ENCODE measurements at regions not wholly inside any gene's neighbourhood (a gene's known extent, or its start where the extent isn't known, plus 50 kb on each side); places are given as distances from the start of the nearest gene placed in this dataset.

DNA sequence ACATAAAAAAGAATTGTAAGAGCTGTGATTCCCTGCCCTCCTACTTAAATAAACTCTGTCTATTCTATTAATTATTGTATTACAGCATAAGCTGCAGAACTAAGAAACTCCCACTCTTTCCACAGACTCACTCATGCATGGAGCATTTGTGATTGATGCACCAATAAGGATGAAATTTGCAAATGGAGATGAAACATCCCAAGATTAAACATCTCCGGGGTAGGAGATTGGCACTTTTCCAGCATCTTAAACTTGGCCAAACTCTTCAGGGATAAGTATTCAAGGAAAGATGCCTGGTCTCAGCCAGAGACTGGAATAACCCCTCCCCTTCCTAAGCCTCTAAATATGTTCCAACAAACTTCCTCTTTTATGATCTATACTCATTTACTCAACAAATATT is 472.0 kb downstream of the ACTL7B start:
- no peaks in the 10 kb centered on the region for H3K4me1 ChIP-seq (ENCODE audit: insufficient read depth, low read length, severe bottlenecking)

DNA sequence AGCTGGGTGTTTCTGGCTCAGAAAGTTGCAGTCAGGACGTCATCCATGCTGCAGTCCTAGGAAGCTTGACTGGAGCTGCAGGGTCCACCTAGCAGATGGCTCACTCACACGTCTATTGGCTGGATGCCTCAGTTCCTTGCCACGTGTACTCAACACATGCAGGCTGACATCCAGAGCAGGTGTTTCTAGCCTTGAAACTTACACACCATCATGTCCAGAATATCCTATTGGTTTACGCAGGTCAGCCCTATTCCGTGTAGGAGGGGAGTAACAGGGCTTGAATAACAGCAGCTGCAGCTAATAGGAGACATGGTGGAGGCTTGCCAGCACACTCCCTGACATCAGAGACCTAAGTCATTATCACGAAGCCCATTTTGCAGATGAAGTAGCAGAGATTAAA is 473.5 kb downstream of the ACTL7B start:
- H3K27ac ChIP-seq (ENCODE audit: low read depth, low read length, poor library complexity, severe bottlenecking): no peak overlapping the region
- H3K4me1 ChIP-seq (ENCODE audit: insufficient read depth, low read length, severe bottlenecking): no peaks in the 10 kb centered on the region

More for the DNA sequence above, 472.0 kb downstream of the ACTL7B start:
- H3K27me3 ChIP-seq (ENCODE audit: insufficient read depth, low read length): no peaks in the 10 kb centered on the region
- H2AFZ ChIP-seq (ENCODE audit: low read length): no peak overlapping the region
- TF ChIP-seq EZH2 (IDR thresholded peaks at IDR 0.05; ENCODE audit: borderline replicate concordance, low read length): no peak
- TF ChIP-seq, protein P1, sequence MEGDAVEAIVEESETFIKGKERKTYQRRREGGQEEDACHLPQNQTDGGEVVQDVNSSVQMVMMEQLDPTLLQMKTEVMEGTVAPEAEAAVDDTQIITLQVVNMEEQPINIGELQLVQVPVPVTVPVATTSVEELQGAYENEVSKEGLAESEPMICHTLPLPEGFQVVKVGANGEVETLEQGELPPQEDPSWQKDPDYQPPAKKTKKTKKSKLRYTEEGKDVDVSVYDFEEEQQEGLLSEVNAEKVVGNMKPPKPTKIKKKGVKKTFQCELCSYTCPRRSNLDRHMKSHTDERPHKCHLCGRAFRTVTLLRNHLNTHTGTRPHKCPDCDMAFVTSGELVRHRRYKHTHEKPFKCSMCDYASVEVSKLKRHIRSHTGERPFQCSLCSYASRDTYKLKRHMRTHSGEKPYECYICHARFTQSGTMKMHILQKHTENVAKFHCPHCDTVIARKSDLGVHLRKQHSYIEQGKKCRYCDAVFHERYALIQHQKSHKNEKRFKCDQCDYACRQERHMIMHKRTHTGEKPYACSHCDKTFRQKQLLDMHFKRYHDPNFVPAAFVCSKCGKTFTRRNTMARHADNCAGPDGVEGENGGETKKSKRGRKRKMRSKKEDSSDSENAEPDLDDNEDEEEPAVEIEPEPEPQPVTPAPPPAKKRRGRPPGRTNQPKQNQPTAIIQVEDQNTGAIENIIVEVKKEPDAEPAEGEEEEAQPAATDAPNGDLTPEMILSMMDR (IDR thresholded peaks at IDR 0.05; ENCODE audit: low read length): no peak
- H3K9me3 ChIP-seq (ENCODE audit: low read length): no peaks in the 10 kb centered on the region
- no peak overlapping the region for H3K4me2 ChIP-seq (ENCODE audit: low read length)
- no peak overlapping the region for H3K9ac ChIP-seq (ENCODE audit: low read length)
- H3K4me3 ChIP-seq (ENCODE audit: low read depth, low read length, poor library complexity, severe bottlenecking): no peak overlapping the region
- no peaks in the 10 kb centered on the region for H3K9me2 ChIP-seq (ENCODE audit: low read depth, low read length)
- no peaks in the 10 kb centered on the region for H3K79me2 ChIP-seq (ENCODE audit: insufficient read depth, low read length)
- no peak overlapping the region for H3K27ac ChIP-seq (ENCODE audit: low read depth, low read length, poor library complexity, severe bottlenecking)
- no peaks in the 10 kb centered on the region for H3K36me3 ChIP-seq (ENCODE audit: insufficient read depth, low read length)
- H4K20me1 ChIP-seq (ENCODE audit: insufficient read depth, low read length): no peaks in the 10 kb centered on the region
- no peaks in the 10 kb centered on the region for H3F3A ChIP-seq (ENCODE audit: insufficient read depth, low read length)

DNA sequence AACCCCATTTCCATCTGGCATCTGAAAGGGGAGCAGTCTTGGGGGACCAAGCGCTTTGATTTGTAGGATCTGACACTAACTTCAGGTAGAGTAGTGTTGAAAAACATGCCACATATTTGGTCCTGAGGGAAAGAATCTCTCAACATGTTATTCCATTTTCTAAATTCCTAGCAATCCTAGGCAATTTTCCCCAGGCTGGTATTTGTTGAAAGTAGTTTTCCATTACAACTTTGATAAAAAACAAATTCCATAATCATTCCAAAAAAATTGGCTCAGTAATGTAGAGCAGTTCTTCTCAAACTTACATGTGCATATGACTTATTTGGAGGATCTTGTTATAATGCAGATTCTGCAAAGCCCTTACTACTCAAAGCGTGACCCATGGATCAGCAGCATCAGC is 477.9 kb downstream of the ACTL7B start:
- no peaks in the 10 kb centered on the region for H3K79me2 ChIP-seq (ENCODE audit: insufficient read depth, low read length)
- TF ChIP-seq, protein P1 (IDR thresholded peaks at IDR 0.05; ENCODE audit: low read length): no peak
- TF ChIP-seq EZH2 (IDR thresholded peaks at IDR 0.05; ENCODE audit: borderline replicate concordance, low read length): no peak
- no peak overlapping the region for H2AFZ ChIP-seq (ENCODE audit: low read length)
- no peaks in the 10 kb centered on the region for H3K9me3 ChIP-seq (ENCODE audit: low read length)
- H3K36me3 ChIP-seq (ENCODE audit: insufficient read depth, low read length): no peaks in the 10 kb centered on the region
- H3K27ac ChIP-seq (ENCODE audit: low read depth, low read length, poor library complexity, severe bottlenecking): no peak overlapping the region
- H4K20me1 ChIP-seq (ENCODE audit: insufficient read depth, low read length): no peaks in the 10 kb centered on the region
- no peak overlapping the region for H3K9ac ChIP-seq (ENCODE audit: low read length)
- no peaks in the 10 kb centered on the region for H3K4me1 ChIP-seq (ENCODE audit: insufficient read depth, low read length, severe bottlenecking)
- no peak overlapping the region for H3K4me3 ChIP-seq (ENCODE audit: low read depth, low read length, poor library complexity, severe bottlenecking)
- no peaks in the 10 kb centered on the region for H3F3A ChIP-seq (ENCODE audit: insufficient read depth, low read length)
- H3K4me2 ChIP-seq (ENCODE audit: low read length): no peak overlapping the region
- H3K9me2 ChIP-seq (ENCODE audit: low read depth, low read length): no peaks in the 10 kb centered on the region
- no peaks in the 10 kb centered on the region for H3K27me3 ChIP-seq (ENCODE audit: insufficient read depth, low read length)

More for the DNA sequence above, 473.5 kb downstream of the ACTL7B start:
- H4K20me1 ChIP-seq (ENCODE audit: insufficient read depth, low read length): no peaks in the 10 kb centered on the region
- H2AFZ ChIP-seq (ENCODE audit: low read length): no peak overlapping the region
- TF ChIP-seq, protein P1 (IDR thresholded peaks at IDR 0.05; ENCODE audit: low read length): no peak
- TF ChIP-seq EZH2 (IDR thresholded peaks at IDR 0.05; ENCODE audit: borderline replicate concordance, low read length): no peak
- no peaks in the 10 kb centered on the region for H3K36me3 ChIP-seq (ENCODE audit: insufficient read depth, low read length)
- no peaks in the 10 kb centered on the region for H3K79me2 ChIP-seq (ENCODE audit: insufficient read depth, low read length)
- H3K4me3 ChIP-seq (ENCODE audit: low read depth, low read length, poor library complexity, severe bottlenecking): no peak overlapping the region
- no peak overlapping the region for H3K9ac ChIP-seq (ENCODE audit: low read length)
- no peaks in the 10 kb centered on the region for H3K9me3 ChIP-seq (ENCODE audit: low read length)
- H3K9me2 ChIP-seq (ENCODE audit: low read depth, low read length): no peaks in the 10 kb centered on the region
- H3F3A ChIP-seq (ENCODE audit: insufficient read depth, low read length): no peaks in the 10 kb centered on the region
- H3K27me3 ChIP-seq (ENCODE audit: insufficient read depth, low read length): no peaks in the 10 kb centered on the region
- H3K4me2 ChIP-seq (ENCODE audit: low read length): no peak overlapping the region

Measured in OCI-LY1 (cell line).